ENCODE measurements at regions not wholly inside any gene's neighbourhood (a gene's known extent, or its start where the extent isn't known, plus 50 kb on each side); places are given as distances from the start of the nearest gene placed in this dataset.

- no peak for DNase-seq (ENCODE audit: low read depth in 3 of 3, low spot score in 1 of 3)
These were observed 726.5 kb upstream of the RAB6C start for GRCh38 chr2:129252781-129253460.

GRCh38 chr2:129253461-129253812, 726.0 kb upstream of the RAB6C start:
- DNase-seq (ENCODE audit: low read depth in 3 of 3, low spot score in 1 of 3): no peak

- no peak for DNase-seq (ENCODE audit: low read depth in 3 of 3, low spot score in 1 of 3)
These were observed 724.7 kb upstream of the RAB6C start for GRCh38 chr2:129254718-129255117.

- no peak for DNase-seq (ENCODE audit: low read depth in 3 of 3, low spot score in 1 of 3)
These were observed 723.7 kb upstream of the RAB6C start for GRCh38 chr2:129255610-129256313.

GRCh38 chr2:129256642-129257041, 722.8 kb upstream of the RAB6C start:
- no peak for DNase-seq (ENCODE audit: low read depth in 3 of 3, low spot score in 1 of 3)

- DNase-seq (ENCODE audit: low read depth in 3 of 3, low spot score in 1 of 3): no peak
These were observed 716.5 kb upstream of the RAB6C start for GRCh38 chr2:129262934-129263333.

GRCh38 chr2:129263939-129264338, 715.5 kb upstream of the RAB6C start:
- DNase-seq (ENCODE audit: low read depth in 3 of 3, low spot score in 1 of 3): no peak

- DNase-seq (ENCODE audit: low read depth in 3 of 3, low spot score in 1 of 3): no peak
These were observed 711.9 kb upstream of the RAB6C start for GRCh38 chr2:129267559-129267958.

- DNase-seq (ENCODE audit: low read depth in 3 of 3, low spot score in 1 of 3): no peak
These were observed 706.0 kb upstream of the RAB6C start for GRCh38 chr2:129273266-129274037.

- DNase-seq (ENCODE audit: low read depth in 3 of 3, low spot score in 1 of 3): no peak
These were observed 705.4 kb upstream of the RAB6C start for GRCh38 chr2:129274038-129274415.

GRCh38 chr2:129274918-129275317, 704.5 kb upstream of the RAB6C start:
- no peak for DNase-seq (ENCODE audit: low read depth in 3 of 3, low spot score in 1 of 3)

- DNase-seq (ENCODE audit: low read depth in 3 of 3, low spot score in 1 of 3): no peak
These were observed 703.8 kb upstream of the RAB6C start for GRCh38 chr2:129275706-129276105.

- no peak for DNase-seq (ENCODE audit: low read depth in 3 of 3, low spot score in 1 of 3)
These were observed 702.4 kb upstream of the RAB6C start for GRCh38 chr2:129276978-129277584.

GRCh38 chr2:129277585-129277981, 701.9 kb upstream of the RAB6C start:
- no peak for DNase-seq (ENCODE audit: low read depth in 3 of 3, low spot score in 1 of 3)

GRCh38 chr2:129281791-129282530, 697.5 kb upstream of the RAB6C start:
- DNase-seq (ENCODE audit: low read depth in 3 of 3, low spot score in 1 of 3): no peak

- no peak for DNase-seq (ENCODE audit: low read depth in 3 of 3, low spot score in 1 of 3)
These were observed 694.5 kb upstream of the RAB6C start for GRCh38 chr2:129285012-129285411.

GRCh38 chr2:129293326-129293725, 686.1 kb upstream of the RAB6C start:
- no peak for DNase-seq (ENCODE audit: low read depth in 3 of 3, low spot score in 1 of 3)

GRCh38 chr2:129296396-129296795, 683.1 kb upstream of the RAB6C start:
- DNase-seq (ENCODE audit: low read depth in 3 of 3, low spot score in 1 of 3): no peak

- no peak for DNase-seq (ENCODE audit: low read depth in 3 of 3, low spot score in 1 of 3)
These were observed 682.7 kb upstream of the RAB6C start for GRCh38 chr2:129296806-129297205.

GRCh38 chr2:129297430-129297829, 682.0 kb upstream of the RAB6C start:
- DNase-seq (ENCODE audit: low read depth in 3 of 3, low spot score in 1 of 3): no peak

- DNase-seq (ENCODE audit: low read depth in 3 of 3, low spot score in 1 of 3): no peak
These were observed 680.1 kb upstream of the RAB6C start for GRCh38 chr2:129299338-129299737.

Data from stimulated activated CD4-positive, alpha-beta T cell treated with anti-CD3 and anti-CD28 coated beads, TNF-alpha, amount 100 ng/mL, for 1 hour (primary cell).